GM12873 (cell line): ENCODE measurements at regions not wholly inside any gene's neighbourhood (a gene's known extent, or its start where the extent isn't known, plus 50 kb on each side); places are given as distances from the start of the nearest gene placed in this dataset.

Experiments used
- CTCF ChIP-seq: IDR thresholded peaks from 2 replicates; pipeline ENCODE4 v1.5.1; 2012; ENCODE audit warnings: low read depth, mild to moderate bottlenecking, moderate library complexity, low read length, control low read depth; ENCODE audit not compliant: insufficient read depth; ENCODE audit errors: missing control alignments

- no peak for TF ChIP-seq CTCF
Observed at GRCh38 chr16:50866806-50867205, 124.9 kb downstream of the CYLD start.

GRCh38 chr16:50864386-50864785, 122.5 kb downstream of the CYLD start:
- TF ChIP-seq CTCF = no peak

DNA sequence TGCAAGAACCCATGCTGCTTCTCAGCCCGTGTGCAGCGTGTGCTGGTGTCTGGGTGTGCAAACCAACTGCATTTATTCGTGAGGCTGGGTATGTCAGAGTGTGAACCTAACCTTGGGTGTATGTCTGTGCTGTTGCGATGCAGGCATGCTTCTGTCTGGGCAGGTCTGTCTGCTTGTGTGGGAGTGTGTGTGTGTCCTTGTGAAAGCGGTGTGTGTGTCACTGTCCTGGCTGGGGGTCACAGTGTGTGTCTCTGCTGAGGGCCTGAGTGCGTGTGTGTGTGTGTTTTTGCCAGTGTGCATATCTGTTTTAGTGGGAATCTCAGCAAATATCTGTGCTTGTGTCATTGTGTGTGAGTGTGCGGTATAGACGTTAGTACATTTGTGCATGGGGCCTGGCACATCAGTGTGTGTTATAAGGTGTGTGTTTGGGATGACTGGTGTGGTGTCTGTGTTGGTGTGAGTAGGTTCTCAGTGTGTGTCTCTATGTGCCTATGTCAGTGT, 121.8 kb downstream of the CYLD start:
- no peak for TF ChIP-seq CTCF

DNA sequence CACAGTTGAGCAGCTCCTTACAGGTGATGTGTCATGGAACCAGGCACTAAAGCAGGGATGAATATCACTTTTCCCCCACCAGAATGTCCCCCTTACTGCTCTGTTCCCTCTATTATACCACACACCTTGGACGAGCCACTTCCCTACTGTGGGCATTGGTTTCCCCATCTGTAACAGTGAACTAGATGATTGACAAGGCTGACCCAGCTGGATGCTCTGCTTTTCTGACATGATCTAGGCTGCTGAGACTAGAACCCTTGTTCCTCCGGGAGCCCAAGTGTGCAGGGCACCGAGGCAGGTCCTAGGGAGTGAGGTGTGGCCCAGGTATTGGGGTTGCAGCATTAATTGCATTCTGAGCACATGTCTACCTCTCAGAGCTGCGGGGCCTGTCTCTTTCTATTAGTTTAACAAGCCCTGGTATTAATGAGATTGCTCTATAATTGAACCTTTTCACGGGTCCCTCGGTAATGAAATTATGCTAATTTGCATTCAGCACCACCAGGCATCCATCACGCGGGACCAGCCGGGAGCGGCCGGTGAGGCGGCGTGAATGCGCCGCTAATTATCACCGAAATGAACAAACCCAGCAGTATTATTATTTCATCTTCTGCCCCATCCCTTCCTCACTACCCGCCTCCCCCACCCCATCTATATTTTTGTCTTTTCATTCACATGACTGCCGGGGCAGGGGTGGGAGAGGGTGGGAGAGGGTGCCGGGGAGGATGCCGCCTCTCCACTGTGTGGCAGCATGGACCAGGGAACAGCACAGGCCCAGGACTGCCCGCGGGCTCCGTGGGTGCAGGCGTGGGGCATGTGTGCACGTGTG, 121.1 kb downstream of the CYLD start:
- TF ChIP-seq CTCF = no peak

- TF ChIP-seq CTCF = no peak
Observed at GRCh38 chr16:50861970-50862411, 120.1 kb downstream of the CYLD start.

DNA sequence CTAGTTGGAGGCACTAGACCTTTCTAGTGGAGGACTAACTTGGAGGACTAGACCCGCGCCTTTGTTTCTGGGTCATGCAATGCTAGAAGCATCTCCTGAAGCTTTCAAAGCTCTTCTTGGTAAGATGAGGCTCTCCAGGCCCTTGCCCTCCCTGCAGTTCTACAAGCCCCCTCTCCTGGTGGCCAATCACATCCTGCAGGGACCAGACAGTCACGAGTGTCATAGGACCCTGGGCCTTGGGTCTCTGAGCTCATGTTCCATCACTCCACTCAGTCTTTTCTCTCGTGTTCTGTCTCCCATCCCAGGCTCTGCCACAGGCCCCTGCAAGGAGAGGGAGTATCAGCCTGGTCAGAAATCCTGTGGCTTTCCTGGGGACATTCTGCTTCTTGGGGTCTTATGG, 119.6 kb downstream of the CYLD start:
- TF ChIP-seq CTCF = no peak

DNA sequence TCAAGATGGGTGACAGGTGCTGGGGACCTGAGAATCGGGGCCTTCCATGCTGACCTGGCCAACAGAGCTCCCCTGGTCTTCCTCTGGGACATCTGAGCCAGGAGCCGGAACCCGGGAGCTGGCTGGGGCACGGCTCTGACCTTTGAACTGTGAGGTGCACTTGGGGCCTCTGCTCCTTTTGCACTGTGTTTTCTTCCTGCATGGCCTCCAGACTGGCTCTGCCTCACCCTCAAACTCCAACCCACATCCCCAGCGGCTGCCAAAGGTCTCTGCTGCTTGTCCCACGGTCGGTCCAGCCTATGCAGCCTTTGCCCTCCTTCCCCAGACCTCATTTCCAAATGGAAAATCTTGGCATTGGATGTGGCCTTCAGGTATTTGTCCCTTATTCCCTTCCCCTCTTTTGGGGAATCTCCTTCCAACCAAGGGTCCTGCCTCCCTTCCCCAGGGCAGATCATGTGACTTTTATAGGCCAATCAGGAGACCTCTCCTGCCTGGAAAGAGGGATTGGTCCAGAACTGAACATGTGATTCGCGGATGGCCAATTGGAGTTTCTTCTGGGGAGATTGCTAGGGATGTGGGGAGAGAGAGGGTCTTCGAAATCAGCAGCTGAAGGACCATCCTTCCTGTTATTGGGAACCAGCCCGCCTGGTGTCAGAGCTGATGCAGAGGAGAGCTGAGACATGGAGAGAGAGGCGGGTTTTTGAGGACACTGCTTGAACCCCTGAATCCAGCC, 117.9 kb downstream of the CYLD start:
- no peak for TF ChIP-seq CTCF
